DND-41 (cell line): ENCODE measurements at regions not wholly inside any gene's neighbourhood (a gene's known extent, or its start where the extent isn't known, plus 50 kb on each side); places are given as distances from the start of the nearest gene placed in this dataset.

Experiments
- EZH2 ChIP-seq: IDR thresholded peaks from 3 replicates; pipeline ENCODE4 v1.6.1; 2012; ENCODE audit warnings: borderline replicate concordance, low read depth, mild to moderate bottlenecking, moderate library complexity, low read length, inconsistent platforms; ENCODE audit not compliant: severe bottlenecking
- TF ChIP-seq, protein P1 (sequence below): IDR thresholded peaks from 2 replicates; pipeline ENCODE4 v1.5.1; 2012; ENCODE audit warnings: borderline replicate concordance, low read length, moderate library complexity, mild to moderate bottlenecking; ENCODE audit not compliant: poor library complexity, severe bottlenecking; ENCODE audit errors: extremely low read depth

DNA sequence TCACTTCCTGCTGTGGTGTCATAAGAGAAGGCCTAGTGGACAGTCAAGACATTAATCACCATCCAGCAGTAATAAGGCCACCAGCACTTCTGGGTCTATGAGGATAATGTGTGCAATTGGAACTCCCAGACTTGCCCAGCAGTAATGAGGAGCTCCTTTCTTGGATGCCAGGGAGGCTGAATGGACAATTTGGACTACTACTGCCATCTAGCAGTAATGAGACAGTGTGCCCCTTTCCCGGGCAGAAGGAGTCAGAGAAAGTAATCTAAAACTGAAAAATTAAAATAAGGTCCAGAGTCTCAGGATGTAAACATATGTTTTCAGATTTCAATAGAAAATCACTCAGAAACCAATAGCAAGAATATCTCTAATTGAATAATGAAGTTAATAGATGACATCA, 400.4 kb downstream of the CDC14C start:
- TF ChIP-seq, protein P1, sequence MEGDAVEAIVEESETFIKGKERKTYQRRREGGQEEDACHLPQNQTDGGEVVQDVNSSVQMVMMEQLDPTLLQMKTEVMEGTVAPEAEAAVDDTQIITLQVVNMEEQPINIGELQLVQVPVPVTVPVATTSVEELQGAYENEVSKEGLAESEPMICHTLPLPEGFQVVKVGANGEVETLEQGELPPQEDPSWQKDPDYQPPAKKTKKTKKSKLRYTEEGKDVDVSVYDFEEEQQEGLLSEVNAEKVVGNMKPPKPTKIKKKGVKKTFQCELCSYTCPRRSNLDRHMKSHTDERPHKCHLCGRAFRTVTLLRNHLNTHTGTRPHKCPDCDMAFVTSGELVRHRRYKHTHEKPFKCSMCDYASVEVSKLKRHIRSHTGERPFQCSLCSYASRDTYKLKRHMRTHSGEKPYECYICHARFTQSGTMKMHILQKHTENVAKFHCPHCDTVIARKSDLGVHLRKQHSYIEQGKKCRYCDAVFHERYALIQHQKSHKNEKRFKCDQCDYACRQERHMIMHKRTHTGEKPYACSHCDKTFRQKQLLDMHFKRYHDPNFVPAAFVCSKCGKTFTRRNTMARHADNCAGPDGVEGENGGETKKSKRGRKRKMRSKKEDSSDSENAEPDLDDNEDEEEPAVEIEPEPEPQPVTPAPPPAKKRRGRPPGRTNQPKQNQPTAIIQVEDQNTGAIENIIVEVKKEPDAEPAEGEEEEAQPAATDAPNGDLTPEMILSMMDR = no peak
- TF ChIP-seq EZH2 = no peak
